OCI-LY7 (cell line): ENCODE measurements at regions not wholly inside any gene's neighbourhood (a gene's known extent, or its start where the extent isn't known, plus 50 kb on each side); places are given as distances from the start of the nearest gene placed in this dataset.

ENCODE experiments used
- BruUV-seq: library from RNA; stranded (reverse); fragments of 400-500 nt; replicated peaks from 2 replicates; lab custom pipeline; 2021; lab: Mats Ljungman, UMichigan
- CTCF ChIA-PET: fragments of 300-600 bp; sonication (Branson Sonifier 250); formaldehyde crosslinking; loops from one replicate; lab custom pipeline; 2022; ENCODE audit warnings: antibody characterized with exemption; ENCODE audit not compliant: unreplicated experiment; lab: Charles Lee
- POLR2A ChIA-PET: fragments of 300-600 bp; sonication (Branson Sonifier 250); formaldehyde crosslinking; loops from one replicate; lab custom pipeline; 2022; ENCODE audit warnings: antibody characterized with exemption; lab: Charles Lee
- DNase-seq: peaks from one replicate; pipeline ENCODE4 v3.0.0-alpha.2; 2015; ENCODE audit warnings: low spot score
- H2AFZ ChIP-seq: fragments of 200-600 bp; sonication (generic), shearing (Covaris generic); 2 replicates; pipeline ENCODE4 v1.6.1; 2014; ENCODE audit warnings: mild to moderate bottlenecking, antibody characterized with exemption, low read length, moderate library complexity
- H3K27ac ChIP-seq: fragments of 200-600 bp; sonication (generic); 2 replicates; pipeline ENCODE4 v1.5.1; 2014; ENCODE audit warnings: mixed run types, low read depth, mild to moderate bottlenecking, moderate library complexity, low read length, inconsistent platforms; ENCODE audit not compliant: poor library complexity, severe bottlenecking
- H3K36me3 ChIP-seq: fragments of 200-600 bp; sonication (generic); 2 replicates; pipeline ENCODE4 v1.6.1; 2014; ENCODE audit warnings: mild to moderate bottlenecking, antibody characterized with exemption, low read length, moderate library complexity, mixed read lengths; ENCODE audit not compliant: insufficient read depth
- H3K4me1 ChIP-seq: fragments of 200-600 bp; sonication (generic); 2 replicates; pipeline ENCODE4 v1.5.1; 2014; ENCODE audit warnings: mild to moderate bottlenecking, low read length; ENCODE audit not compliant: insufficient read depth, poor library complexity, severe bottlenecking
- H3K4me2 ChIP-seq: fragments of 200-600 bp; sonication (generic); 2 replicates; pipeline ENCODE4 v1.6.1; 2014; ENCODE audit warnings: mild to moderate bottlenecking, low read length
- H3K4me3 ChIP-seq: fragments of 200-600 bp; sonication (generic); 2 replicates; pipeline ENCODE4 v1.5.1; 2014; ENCODE audit warnings: mild to moderate bottlenecking, low read depth, low read length; ENCODE audit not compliant: poor library complexity, severe bottlenecking
- H3K79me2 ChIP-seq: fragments of 200-600 bp; sonication (generic); 2 replicates; pipeline ENCODE4 v1.6.1; 2016; ENCODE audit warnings: low read depth, mild to moderate bottlenecking, low read length, moderate library complexity, mixed read lengths; ENCODE audit not compliant: insufficient read depth
- H3K9me2 ChIP-seq: fragments of 200-600 bp; sonication (generic); 2 replicates; pipeline ENCODE4 v1.6.1; 2016; ENCODE audit warnings: mild to moderate bottlenecking, low read length, mixed read lengths; ENCODE audit not compliant: insufficient read depth
- H3K9me3 ChIP-seq: fragments of 200-600 bp; sonication (generic); 2 replicates; pipeline ENCODE4 v1.6.1; 2014; ENCODE audit warnings: mild to moderate bottlenecking, mixed run types, low read length, mixed read lengths
- H4K20me1 ChIP-seq: fragments of 200-600 bp; sonication (generic); 2 replicates; pipeline ENCODE4 v1.6.1; 2014; ENCODE audit warnings: mild to moderate bottlenecking, antibody characterized with exemption, low read length, moderate library complexity, mixed read lengths; ENCODE audit not compliant: insufficient read depth
- EZH2phosphoT487 ChIP-seq: fragments of 200-600 bp; sonication (generic); IDR thresholded peaks from 2 replicates; pipeline ENCODE4 v1.6.1; 2018; ENCODE audit warnings: low read depth, borderline replicate concordance, mild to moderate bottlenecking, mixed run types, antibody characterized with exemption, low read length, moderate library complexity, mixed read lengths
- intact Hi-C: fragments of 100-400 bp; cut with micrococcal nuclease; formaldehyde crosslinking; loops from one replicate; pipeline ENCODE4 v1.10.0; 2022; ENCODE audit not compliant: unreplicated experiment
- TF ChIP-seq, protein P1 (sequence below): fragments of 200-600 bp; sonication (generic); conservative IDR thresholded peaks from 2 replicates; pipeline ENCODE4 v1.5.1; 2014; ENCODE audit warnings: mild to moderate bottlenecking, antibody characterized with exemption, low read length, moderate library complexity, mixed read lengths

DNA sequence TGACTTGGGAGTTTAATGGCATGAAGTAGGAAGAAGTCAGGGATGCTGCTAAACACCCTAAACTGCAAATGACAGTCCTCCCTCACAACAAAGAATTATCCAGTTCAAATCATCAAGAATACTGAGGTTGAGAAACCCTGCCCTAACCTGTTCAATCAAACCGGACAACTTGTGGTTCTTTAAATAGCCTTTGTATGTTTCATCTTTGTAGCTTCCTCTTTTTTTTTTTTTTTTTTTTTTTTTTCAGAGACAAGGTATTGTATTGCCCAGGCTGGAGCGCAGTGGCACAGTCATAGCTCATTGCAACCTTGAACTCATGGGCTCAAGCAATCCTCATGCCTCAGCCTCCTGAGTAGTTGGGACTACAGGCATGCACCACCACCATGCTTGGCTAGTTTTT, 52.5 kb upstream of the TTC29 start:
- H3K9me3 ChIP-seq: no peaks in the 10 kb centered on the region
- peaks cover 4% of the 10 kb centered on the region for H3K4me1 ChIP-seq
- DNase-seq: peak; percentile 26
- POLR2A ChIA-PET: interaction anchor here (0.6 to 1.2 kb wide), 3 partner anchors 43 to 852 kb away, joined by 3 to 5 read pairs (median 3); no protein-coding TSS in a partner anchor
- no peaks in the 10 kb centered on the region for H3K9me2 ChIP-seq
- no peaks in the 10 kb centered on the region for H4K20me1 ChIP-seq
- no peak overlapping the region for H3K4me3 ChIP-seq
- BruUV-seq: no TSS peak
- H3K36me3 ChIP-seq: no peaks in the 10 kb centered on the region
- no peak overlapping the region for H3K27ac ChIP-seq
- intact Hi-C loops: no loop called here
- H2AFZ ChIP-seq: no peak overlapping the region
- H3K4me2 ChIP-seq: no peak overlapping the region
- TF ChIP-seq EZH2phosphoT487: no peak
- TF ChIP-seq, protein P1, sequence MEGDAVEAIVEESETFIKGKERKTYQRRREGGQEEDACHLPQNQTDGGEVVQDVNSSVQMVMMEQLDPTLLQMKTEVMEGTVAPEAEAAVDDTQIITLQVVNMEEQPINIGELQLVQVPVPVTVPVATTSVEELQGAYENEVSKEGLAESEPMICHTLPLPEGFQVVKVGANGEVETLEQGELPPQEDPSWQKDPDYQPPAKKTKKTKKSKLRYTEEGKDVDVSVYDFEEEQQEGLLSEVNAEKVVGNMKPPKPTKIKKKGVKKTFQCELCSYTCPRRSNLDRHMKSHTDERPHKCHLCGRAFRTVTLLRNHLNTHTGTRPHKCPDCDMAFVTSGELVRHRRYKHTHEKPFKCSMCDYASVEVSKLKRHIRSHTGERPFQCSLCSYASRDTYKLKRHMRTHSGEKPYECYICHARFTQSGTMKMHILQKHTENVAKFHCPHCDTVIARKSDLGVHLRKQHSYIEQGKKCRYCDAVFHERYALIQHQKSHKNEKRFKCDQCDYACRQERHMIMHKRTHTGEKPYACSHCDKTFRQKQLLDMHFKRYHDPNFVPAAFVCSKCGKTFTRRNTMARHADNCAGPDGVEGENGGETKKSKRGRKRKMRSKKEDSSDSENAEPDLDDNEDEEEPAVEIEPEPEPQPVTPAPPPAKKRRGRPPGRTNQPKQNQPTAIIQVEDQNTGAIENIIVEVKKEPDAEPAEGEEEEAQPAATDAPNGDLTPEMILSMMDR: no peak
- no peaks in the 10 kb centered on the region for H3K79me2 ChIP-seq
- CTCF ChIA-PET: no interaction called here

DNA sequence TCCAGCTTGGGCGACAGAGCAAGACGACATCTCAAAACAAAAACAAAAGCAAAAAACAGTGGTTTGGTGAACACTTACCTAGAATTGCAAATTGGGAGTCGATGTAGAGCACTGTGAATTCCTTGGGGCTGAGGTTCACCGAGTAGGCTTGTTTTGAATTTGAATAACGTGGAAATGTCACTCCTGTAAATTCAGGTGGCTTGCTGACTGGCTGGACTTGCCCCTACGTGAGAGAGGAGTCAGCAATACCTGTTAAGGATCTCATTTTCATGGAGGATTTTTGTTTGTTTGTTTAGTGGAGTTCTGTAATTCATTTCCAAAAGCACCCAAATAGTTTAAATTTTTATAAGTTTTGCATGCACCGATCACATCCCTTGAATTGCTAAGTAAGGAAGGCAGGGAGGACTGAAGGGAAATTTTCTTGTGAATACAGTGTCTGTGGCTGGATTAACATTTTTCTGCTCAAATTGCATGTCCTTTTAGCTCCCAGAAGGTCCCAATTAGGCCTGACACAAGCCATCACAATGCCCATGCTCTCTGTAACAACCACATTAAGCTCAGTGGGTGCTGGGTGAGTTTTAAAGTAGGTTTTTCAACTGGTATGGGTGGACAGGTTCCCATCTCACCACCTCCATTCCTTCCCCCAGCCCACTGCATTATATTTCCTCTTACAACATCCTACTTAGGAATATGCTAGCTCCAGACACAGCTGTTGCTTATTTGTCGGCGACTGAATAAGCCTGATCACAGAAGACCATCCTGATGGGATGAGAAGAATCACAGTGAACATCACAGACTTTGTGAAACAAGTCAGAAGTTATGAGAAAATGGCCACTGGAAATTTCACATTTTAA, 58.5 kb upstream of the TTC29 start:
- CTCF ChIA-PET: no interaction called here

More for the DNA sequence above, 58.5 kb upstream of the TTC29 start:
- H4K20me1 ChIP-seq: no peaks in the 10 kb centered on the region
- POLR2A ChIA-PET: no interaction called here
- BruUV-seq: no TSS peak
- H3K4me2 ChIP-seq: no peak overlapping the region
- no peaks in the 10 kb centered on the region for H3K9me2 ChIP-seq
- no peaks in the 10 kb centered on the region for H3K9me3 ChIP-seq
- no peaks in the 10 kb centered on the region for H3K36me3 ChIP-seq
- no peak overlapping the region for H3K4me3 ChIP-seq
- no peak for DNase-seq
- TF ChIP-seq EZH2phosphoT487: no peak
- TF ChIP-seq, protein P1: no peak
- H3K79me2 ChIP-seq: no peaks in the 10 kb centered on the region
- H3K27ac ChIP-seq: no peak overlapping the region
- intact Hi-C loops: no loop called here
- H2AFZ ChIP-seq: no peak overlapping the region
- no peaks in the 10 kb centered on the region for H3K4me1 ChIP-seq
